CD14-positive monocyte (primary cell): ENCODE measurements at regions not wholly inside any gene's neighbourhood (a gene's known extent, or its start where the extent isn't known, plus 50 kb on each side); places are given as distances from the start of the nearest gene placed in this dataset.

Experiments used
- DNase-seq, 3 donors: peaks; one replicate each; pipeline ENCODE4 v3.0.0-alpha.2; 2011 to 2022
- H2AFZ ChIP-seq: 2 replicates; pipeline ENCODE4 v1.6.0; 2012; ENCODE audit warnings: mild to moderate bottlenecking, low read depth, low read length, inconsistent platforms; ENCODE audit not compliant: insufficient read depth, poor library complexity, severe bottlenecking
- H3K27ac ChIP-seq, 2 donors: 1 replicate in 1 of 2; 2 replicates in 1 of 2; pipeline ENCODE4 v1.5.1; 2012 to 2013; ENCODE audit warnings: low read length in 2 of 2, control low read depth in 1 of 2, inconsistent platforms in 1 of 2, low read depth in 1 of 2, mild to moderate bottlenecking in 1 of 2
- H3K27me3 ChIP-seq, 2 donors: one replicate each; pipeline versions ENCODE4 v1.6.0 to v1.6.1; 2011 to 2013; ENCODE audit warnings: low read length in 2 of 2; ENCODE audit not compliant: control insufficient read depth in 2 of 2, insufficient read depth in 2 of 2
- H3K36me3 ChIP-seq, 2 donors: replicated peaks in 1 of 2; 1 replicate in 1 of 2; 2 replicates in 1 of 2; pipeline versions ENCODE4 v1.5.1 to v1.6.1; 2012 to 2013; ENCODE audit warnings: low read length in 2 of 2, control low read depth in 1 of 2, inconsistent platforms in 1 of 2, mild to moderate bottlenecking in 1 of 2; ENCODE audit not compliant: insufficient read depth in 2 of 2, control insufficient read depth in 1 of 2
- H3K4me1 ChIP-seq, 2 donors: 1 replicate in 1 of 2; 2 replicates in 1 of 2; pipeline versions ENCODE4 v1.5.1 to v1.6.1; 2012 to 2013; ENCODE audit warnings: low read length in 2 of 2, control low read depth in 1 of 2, inconsistent platforms in 1 of 2, mild to moderate bottlenecking in 1 of 2, moderate library complexity in 1 of 2; ENCODE audit not compliant: insufficient read depth in 2 of 2, control insufficient read depth in 1 of 2
- H3K4me2 ChIP-seq: replicated peaks from 2 replicates; pipeline ENCODE3; 2012; ENCODE audit warnings: low read length, moderate library complexity, mild to moderate bottlenecking; ENCODE audit not compliant: poor library complexity, severe bottlenecking; ENCODE audit errors: extremely low read depth
- H3K4me3 ChIP-seq, 3 experiments: fragments of 200-600 bp in 1 of 3; sonication (generic) in 1 of 3; replicated peaks in 1 of 3; 1 replicate in 2 of 3; 2 replicates in 1 of 3; pipeline ENCODE4 v1.5.1; 2011 to 2013; ENCODE audit warnings: low read length in 3 of 3, mild to moderate bottlenecking in 3 of 3, control low read depth in 2 of 3, low read depth in 2 of 3, inconsistent platforms in 1 of 3, moderate library complexity in 1 of 3
- H3K79me2 ChIP-seq: 2 replicates; pipeline ENCODE4 v1.6.0; 2012; ENCODE audit warnings: mild to moderate bottlenecking, control low read depth, inconsistent platforms, low read length, moderate library complexity; ENCODE audit not compliant: insufficient read depth
- H3K9ac ChIP-seq: 2 replicates; pipeline ENCODE4 v1.6.0; 2017; ENCODE audit warnings: low read length, mild to moderate bottlenecking; ENCODE audit not compliant: insufficient read depth, poor library complexity, severe bottlenecking
- H3K9me3 ChIP-seq, 2 donors: replicated peaks in 1 of 2; 1 replicate in 1 of 2; 2 replicates in 1 of 2; pipeline versions ENCODE4 v1.5.1 to v1.6.1; 2012 to 2013; ENCODE audit warnings: low read length in 2 of 2, control low read depth in 1 of 2; ENCODE audit not compliant: control insufficient read depth in 1 of 2, insufficient read depth in 1 of 2
- H4K20me1 ChIP-seq: 2 replicates; pipeline ENCODE4 v1.6.0; 2012; ENCODE audit warnings: mild to moderate bottlenecking, low read length, control low read depth, moderate library complexity; ENCODE audit not compliant: insufficient read depth
- H3K27ac Mint-ChIP-seq, 7 donors: one replicate each; pipeline ENCODE4 v1.8.0; 2020; ENCODE audit warnings: mild to moderate bottlenecking in 7 of 7, mixed read lengths in 7 of 7, moderate library complexity in 6 of 7, inconsistent platforms in 2 of 7
- H3K27me3 Mint-ChIP-seq, 3 donors: one replicate each; pipeline ENCODE4 v1.8.0; 2021 to 2022; ENCODE audit warnings: low read depth in 3 of 3, mild to moderate bottlenecking in 3 of 3, mixed read lengths in 3 of 3, moderate library complexity in 3 of 3, inconsistent platforms in 1 of 3
- H3K36me3 Mint-ChIP-seq, 2 donors: one replicate each; pipeline ENCODE4 v1.8.0; 2020; ENCODE audit warnings: mixed read lengths in 2 of 2, inconsistent platforms in 1 of 2, mild to moderate bottlenecking in 1 of 2
- H3K4me1 Mint-ChIP-seq: one replicate; pipeline ENCODE4 v1.8.0; 2020; ENCODE audit warnings: mild to moderate bottlenecking, mixed read lengths
- H3K4me3 Mint-ChIP-seq, 2 donors: one replicate each; pipeline ENCODE4 v1.8.0; 2020; ENCODE audit warnings: mild to moderate bottlenecking in 2 of 2, mixed read lengths in 2 of 2, moderate library complexity in 1 of 2
- H3K9me3 Mint-ChIP-seq, 7 donors: one replicate each; pipeline ENCODE4 v1.8.0; 2020 to 2022; ENCODE audit warnings: mixed read lengths in 7 of 7, mild to moderate bottlenecking in 6 of 7, moderate library complexity in 6 of 7, inconsistent platforms in 2 of 7
- WGBS: methylation state at CpG from one replicate; pipeline ENCODE4 v1.1.5; 2013; ENCODE audit warnings: missing lambda C conversion rate; ENCODE audit not compliant: insufficient coverage; 5-methylcytosine and 5-hydroxymethylcytosine counted together
- intact Hi-C, 2 donors: fragments of 100-400 bp; cut with micrococcal nuclease; formaldehyde crosslinking; loops; one replicate each; pipeline versions ENCODE4 v1.15.0 to v1.15.1; 2023
- TF ChIP-seq, protein P1 (sequence below): fragments of 200-600 bp; IDR thresholded peaks from one replicate; pipeline ENCODE4 v1.8.0; 2022; ENCODE audit warnings: antibody characterized with exemption, mild to moderate bottlenecking

DNA sequence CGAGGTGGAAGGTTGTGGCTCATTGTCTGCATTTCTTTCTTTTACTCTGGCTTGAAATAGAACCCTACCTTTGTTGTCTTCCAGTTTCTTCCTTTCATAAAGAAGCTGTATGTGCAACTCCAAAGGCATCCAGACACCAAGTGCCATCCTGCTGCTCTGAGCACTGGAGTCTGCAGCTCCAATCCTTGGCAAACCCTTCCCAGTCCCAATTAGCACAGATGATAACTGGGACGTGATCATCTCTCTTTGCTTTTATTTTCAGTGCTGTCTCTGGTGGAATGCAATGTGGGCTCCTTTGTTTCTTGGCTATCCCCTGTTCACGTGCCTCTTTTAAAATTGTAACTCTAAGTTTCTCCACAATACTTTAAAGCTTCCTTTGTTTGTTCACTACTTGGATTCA lies 140.9 kb downstream of the AQP9 start:
- H3K27me3 Mint-ChIP-seq, result no peaks in the 10 kb centered on the region
- H3K79me2 ChIP-seq, result no peaks in the 10 kb centered on the region
- TF ChIP-seq, protein P1, sequence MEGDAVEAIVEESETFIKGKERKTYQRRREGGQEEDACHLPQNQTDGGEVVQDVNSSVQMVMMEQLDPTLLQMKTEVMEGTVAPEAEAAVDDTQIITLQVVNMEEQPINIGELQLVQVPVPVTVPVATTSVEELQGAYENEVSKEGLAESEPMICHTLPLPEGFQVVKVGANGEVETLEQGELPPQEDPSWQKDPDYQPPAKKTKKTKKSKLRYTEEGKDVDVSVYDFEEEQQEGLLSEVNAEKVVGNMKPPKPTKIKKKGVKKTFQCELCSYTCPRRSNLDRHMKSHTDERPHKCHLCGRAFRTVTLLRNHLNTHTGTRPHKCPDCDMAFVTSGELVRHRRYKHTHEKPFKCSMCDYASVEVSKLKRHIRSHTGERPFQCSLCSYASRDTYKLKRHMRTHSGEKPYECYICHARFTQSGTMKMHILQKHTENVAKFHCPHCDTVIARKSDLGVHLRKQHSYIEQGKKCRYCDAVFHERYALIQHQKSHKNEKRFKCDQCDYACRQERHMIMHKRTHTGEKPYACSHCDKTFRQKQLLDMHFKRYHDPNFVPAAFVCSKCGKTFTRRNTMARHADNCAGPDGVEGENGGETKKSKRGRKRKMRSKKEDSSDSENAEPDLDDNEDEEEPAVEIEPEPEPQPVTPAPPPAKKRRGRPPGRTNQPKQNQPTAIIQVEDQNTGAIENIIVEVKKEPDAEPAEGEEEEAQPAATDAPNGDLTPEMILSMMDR, result no peak
- no peak overlapping the region for H3K4me2 ChIP-seq
- H3K27ac ChIP-seq, result no peak overlapping the region
- peak overlapping the region in 1 of 2 donors; percentile 31 for H3K4me3 Mint-ChIP-seq
- no CpG with 5 or more reads among the region's 3 CpGs for WGBS
- H3K4me3 ChIP-seq, result no peak overlapping the region
- no peaks in the 10 kb centered on the region for H4K20me1 ChIP-seq
- no peaks in the 10 kb centered on the region for H3K9me3 ChIP-seq
- intact Hi-C loops, result no loop called here
- H3K36me3 ChIP-seq, result no peaks in the 10 kb centered on the region
- no peak overlapping the region for H3K9ac ChIP-seq
- H3K27me3 ChIP-seq, result no peaks in the 10 kb centered on the region
- no peak overlapping the region for H2AFZ ChIP-seq
- no peaks in the 10 kb centered on the region for H3K36me3 Mint-ChIP-seq
- no peak overlapping the region for H3K27ac Mint-ChIP-seq
- H3K9me3 Mint-ChIP-seq, result peaks cover 0 to 2% (median 0%) of the 10 kb centered on the region in 7 donors
- peaks cover 7% of the 10 kb centered on the region for H3K4me1 Mint-ChIP-seq
- H3K4me1 ChIP-seq, result peaks cover 6 to 7% of the 10 kb centered on the region in 2 donors
- DNase-seq, result no peak

DNA sequence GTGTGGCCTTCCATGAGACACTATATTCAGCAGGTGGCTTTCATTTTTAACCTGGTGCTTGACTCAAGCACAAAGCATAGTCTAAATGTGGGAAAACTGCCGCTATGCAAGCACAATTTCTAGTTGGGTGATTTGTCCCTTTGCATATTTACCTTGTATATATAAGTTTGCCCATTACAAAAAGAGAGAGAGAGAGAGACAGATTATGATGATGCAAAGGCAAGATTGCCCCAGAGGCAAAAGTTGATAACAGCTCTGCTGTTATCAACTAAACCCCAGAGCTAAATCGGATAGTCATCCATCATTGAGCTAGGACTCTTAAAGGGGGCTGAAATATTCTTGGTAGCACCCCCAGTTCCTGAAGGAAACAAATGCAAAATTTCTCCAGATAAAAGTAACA lies 141.5 kb downstream of the AQP9 start:
- Histone ChIP-seq H2AFZ (no peak overlapping the region), H3K4me3 (no peak overlapping the region), H3K9ac (no peak overlapping the region), H3K9me3 (no peaks in the 10 kb centered on the region), H3K27ac (no peak overlapping the region), H3K36me3 (no peaks in the 10 kb centered on the region), H4K20me1 (no peaks in the 10 kb centered on the region), H3K27me3 (no peaks in the 10 kb centered on the region), H3K4me2 (no peak overlapping the region), H3K79me2 (no peaks in the 10 kb centered on the region), H3K4me1 (peaks cover 6 to 7% of the 10 kb centered on the region in 2 donors)
- no peak overlapping the region for H3K4me3 Mint-ChIP-seq
- no peaks in the 10 kb centered on the region for H3K9me3 Mint-ChIP-seq
- intact Hi-C loops, result no loop called here
- peaks cover 0 to 2% (median 0%) of the 10 kb centered on the region in 3 donors for H3K27me3 Mint-ChIP-seq
- DNase-seq, result no peak
- no peak overlapping the region for H3K27ac Mint-ChIP-seq
- WGBS, result 100% methylated on average over 1 of the region's 2 CpGs
- TF ChIP-seq, protein P1, result no peak
- H3K4me1 Mint-ChIP-seq, result peaks cover 7% of the 10 kb centered on the region
- no peaks in the 10 kb centered on the region for H3K36me3 Mint-ChIP-seq
